GM18505 (cell line): ENCODE measurements at regions not wholly inside any gene's neighbourhood (a gene's known extent, or its start where the extent isn't known, plus 50 kb on each side); places are given as distances from the start of the nearest gene placed in this dataset.
A peak's percentile ranks its signal among the peaks of the same experiment; 100 is the strongest.

Source experiments
- ATAC-seq: cut with Tn5 transposase; IDR thresholded peaks from one replicate; pipeline ENCODE4 v1.9.1; 2021; ENCODE audit not compliant: unreplicated experiment
- POLR2A ChIP-seq: IDR thresholded peaks from 4 replicates; pipeline ENCODE4 v1.6.1; 2011; ENCODE audit warnings: borderline replicate concordance; ENCODE audit not compliant: insufficient read depth, insufficient read length; ENCODE audit errors: extremely low read depth

- ATAC-seq = no peak
- TF ChIP-seq POLR2A = no peak
These were observed 225.0 kb downstream of the ESM1 start for GRCh38 chr5:54760182-54760935.

DNA sequence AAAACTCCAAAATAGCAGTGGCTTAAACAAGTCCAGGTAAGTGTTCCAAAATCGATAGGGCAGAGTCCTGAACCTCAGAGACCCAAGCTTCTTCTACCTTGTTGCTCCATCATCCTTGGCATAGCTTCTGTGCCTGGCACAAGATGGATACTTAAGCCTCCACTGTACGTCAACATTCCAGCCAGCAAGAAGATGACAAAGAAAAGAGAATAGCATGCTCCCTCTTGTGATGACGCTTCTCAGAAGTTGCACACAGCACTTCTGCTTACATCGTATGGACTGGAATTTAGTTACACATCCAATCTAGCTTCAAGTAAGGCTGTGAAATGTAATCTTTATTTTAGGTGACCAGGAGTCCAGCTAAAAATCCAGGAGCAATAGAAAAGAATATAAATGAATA lies 227.4 kb downstream of the ESM1 start:
- TF ChIP-seq POLR2A = no peak
- ATAC-seq = no peak

DNA sequence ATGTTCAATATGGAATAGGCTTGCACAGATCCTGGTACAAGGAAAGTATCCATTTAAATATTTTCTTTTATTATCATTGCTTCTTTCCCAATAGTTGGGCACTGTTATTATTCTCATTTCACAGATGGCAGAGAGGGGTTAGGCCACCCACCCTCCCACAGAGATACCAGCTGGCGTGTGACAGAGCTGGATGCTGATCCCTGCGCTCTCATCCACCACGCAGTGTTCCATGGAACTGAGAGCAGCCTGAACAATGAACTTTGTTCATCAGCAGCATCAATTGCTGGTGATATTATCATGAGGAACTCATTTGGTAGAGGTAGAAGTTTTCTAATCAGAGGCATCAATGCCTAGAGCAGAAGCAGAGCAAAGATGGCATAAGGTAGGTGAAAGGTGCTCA lies 227.9 kb downstream of the ESM1 start:
- ATAC-seq = no peak
- TF ChIP-seq POLR2A = no peak

GRCh38 chr5:54756796-54757402 lies 228.5 kb downstream of the ESM1 start:
- TF ChIP-seq POLR2A = no peak

DNA sequence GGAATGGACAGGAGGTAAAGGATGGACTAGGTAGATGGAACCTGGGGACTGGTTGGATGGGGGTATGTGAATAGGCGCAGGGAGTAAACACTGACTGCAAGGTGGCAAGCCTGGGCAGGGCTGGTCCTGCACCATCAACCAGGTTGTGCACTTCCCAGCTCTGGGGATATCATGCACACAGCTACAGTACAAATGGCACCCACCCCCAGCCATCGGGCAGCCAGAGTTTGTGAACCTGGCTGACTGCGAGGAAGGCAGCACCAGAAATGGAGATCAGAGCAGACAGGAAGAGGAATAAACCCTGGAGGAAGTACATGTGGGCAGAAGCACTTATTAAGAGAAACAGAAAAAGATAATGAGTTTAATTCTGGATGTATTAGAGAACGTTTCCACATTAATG lies 229.1 kb downstream of the ESM1 start:
- no peak for ATAC-seq
- no peak for TF ChIP-seq POLR2A

More at GRCh38 chr5:54756796-54757402, 228.5 kb downstream of the ESM1 start:
- ATAC-seq = no peak

- no peak for TF ChIP-seq POLR2A
- ATAC-seq = no peak
These were observed 230.5 kb downstream of the ESM1 start for GRCh38 chr5:54754878-54755277.

GRCh38 chr5:54754420-54754819 lies 231.0 kb downstream of the ESM1 start:
- ATAC-seq = no peak
- no peak for TF ChIP-seq POLR2A

- ATAC-seq = no peak
- no peak for TF ChIP-seq POLR2A
These were observed 231.6 kb downstream of the ESM1 start for GRCh38 chr5:54753753-54754152.

- TF ChIP-seq POLR2A = no peak
- peak; percentile 89 for ATAC-seq
These were observed 232.4 kb downstream of the ESM1 start for GRCh38 chr5:54753034-54753433.

DNA sequence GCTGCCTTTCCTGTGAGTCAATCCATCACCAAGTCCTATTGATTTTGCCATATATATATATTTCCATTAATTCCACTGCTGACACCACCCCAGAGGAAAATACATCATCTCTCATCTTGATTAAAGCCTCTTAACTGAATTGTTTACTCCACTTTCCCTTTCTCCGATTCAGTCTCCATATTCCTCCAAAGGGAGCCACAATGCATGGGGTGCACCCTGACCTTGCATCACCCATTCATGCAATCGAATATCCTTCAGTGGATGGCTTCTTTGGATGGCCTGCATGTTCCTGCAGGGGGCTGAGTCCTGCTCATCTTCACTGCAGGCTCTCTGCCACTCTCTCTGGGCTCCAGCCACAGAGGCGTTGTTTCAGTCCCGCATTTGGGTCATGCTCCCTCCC lies 231.0 kb downstream of the SNX18 start:
- TF ChIP-seq POLR2A = no peak

DNA sequence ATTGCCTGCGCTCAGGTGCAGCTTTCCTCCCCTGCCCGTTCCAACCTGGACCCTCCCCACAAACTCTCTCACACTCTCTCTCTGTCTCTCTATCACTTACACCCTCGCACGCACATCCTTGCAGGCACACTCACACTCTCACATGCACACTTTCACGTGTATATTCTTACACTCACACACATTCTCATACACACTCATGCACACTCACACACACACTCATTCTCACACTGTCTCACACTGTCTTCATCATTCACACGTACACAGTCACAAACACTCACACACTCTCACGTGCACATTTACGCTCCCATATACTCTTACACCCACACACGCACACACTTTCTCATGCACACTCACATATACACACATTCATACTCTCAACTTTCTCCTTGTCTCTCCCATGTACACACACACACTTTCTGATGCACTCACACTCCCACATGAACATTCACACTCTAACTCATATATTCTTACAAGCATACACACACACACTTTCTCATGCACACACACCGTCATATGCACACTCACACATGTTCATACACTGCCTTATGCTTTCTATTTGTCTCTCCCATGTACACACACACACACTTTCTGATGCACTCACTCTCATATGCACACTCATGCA lies 229.3 kb downstream of the SNX18 start:
- no peak for ATAC-seq
- TF ChIP-seq POLR2A = no peak

More for the DNA sequence above, 231.0 kb downstream of the SNX18 start:
- ATAC-seq = no peak

GRCh38 chr5:54746346-54746745 lies 228.8 kb downstream of the SNX18 start:
- ATAC-seq = no peak

DNA sequence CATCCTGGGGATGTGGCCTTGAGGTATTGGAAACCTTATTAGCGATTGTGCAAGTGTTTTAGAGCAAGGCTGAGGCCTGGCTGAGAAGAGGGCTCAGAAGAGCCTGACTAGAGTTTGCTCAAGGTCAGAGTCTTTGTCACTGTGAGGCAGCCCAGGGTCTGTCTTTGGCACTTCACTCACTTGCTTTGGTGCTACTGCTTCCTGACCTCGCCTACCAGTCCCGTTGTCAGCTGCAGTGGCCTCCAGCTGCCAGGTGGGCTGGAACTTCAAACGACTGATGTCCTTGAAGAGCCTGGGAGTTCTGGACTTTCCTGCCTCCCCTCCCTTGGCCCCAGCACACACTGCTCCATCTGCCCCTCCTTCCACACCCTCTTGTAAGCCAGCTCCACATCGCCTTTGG lies 228.0 kb downstream of the SNX18 start:
- TF ChIP-seq POLR2A = no peak
- no peak for ATAC-seq

More at GRCh38 chr5:54746346-54746745, 228.8 kb downstream of the SNX18 start:
- no peak for TF ChIP-seq POLR2A
